HEK293 (cell line): ENCODE measurements at regions not wholly inside any gene's neighbourhood (a gene's known extent, or its start where the extent isn't known, plus 50 kb on each side); places are given as distances from the start of the nearest gene placed in this dataset.

Experiments used
- CTCF ChIA-PET: fragments of 350-600 bp; formaldehyde crosslinking; extraction: SDS; loops from one replicate; lab custom pipeline; 2021; ENCODE audit warnings: antibody characterized with exemption; lab: Yijun Ruan, JAX
- POLR2A ChIA-PET: fragments of 300-600 bp; formaldehyde crosslinking; extraction: SDS; loops from one replicate; lab custom pipeline; 2020; ENCODE audit warnings: antibody characterized with exemption, inconsistent platforms; lab: Yijun Ruan, JAX
- H3K27ac ChIP-seq: fragments of 200-500 bp; sonication (Bioruptor generic); 2 replicates; pipeline ENCODE4 v1.5.1; 2014; ENCODE audit warnings: low read depth, low read length, control low read depth, inconsistent platforms; ENCODE audit errors: extremely low read depth
- H3K36me3 ChIP-seq, 2 experiments: fragments of 200-500 bp in 1 of 2; sonication (Bioruptor generic) in 1 of 2; 1 replicate in 1 of 2; 2 replicates in 1 of 2; pipeline ENCODE4 v1.5.1; 2014 to 2017; ENCODE audit warnings: inconsistent platforms in 2 of 2, low read length in 2 of 2; ENCODE audit not compliant: control insufficient read depth in 2 of 2, insufficient read depth in 1 of 2
- H3K4me1 ChIP-seq: fragments of 200-500 bp; sonication (Bioruptor generic); 2 replicates; pipeline ENCODE4 v1.5.1; 2014; ENCODE audit warnings: mild to moderate bottlenecking, low read length, inconsistent platforms; ENCODE audit not compliant: control insufficient read depth, insufficient read depth
- H3K4me3 ChIP-seq: 2 replicates; pipeline ENCODE4 v1.5.1; 2011; ENCODE audit warnings: low read depth, mild to moderate bottlenecking, control low read depth, low read length, moderate library complexity
- H3K9me3 ChIP-seq: fragments of 200-500 bp; sonication (Bioruptor generic); 2 replicates; pipeline ENCODE4 v1.5.1; 2014; ENCODE audit warnings: low read depth, low read length, inconsistent platforms; ENCODE audit not compliant: control insufficient read depth, insufficient read depth
- ELK4 ChIP-seq: IDR thresholded peaks from 2 replicates; pipeline ENCODE4 v1.6.1; 2011; ENCODE audit warnings: mild to moderate bottlenecking, low read depth, low read length, borderline replicate concordance
- KLF10 ChIP-seq: fragments of 450-650 bp; IDR thresholded peaks from 2 replicates; pipeline ENCODE4 v1.5.1; 2018; ENCODE audit warnings: missing biosample characterization, mild to moderate bottlenecking, missing genetic modification characterization
- PRDM10 ChIP-seq: fragments of 450-650 bp; formaldehyde crosslinking; IDR thresholded peaks from 2 replicates; pipeline ENCODE4 v1.5.1; 2016; ENCODE audit warnings: missing biosample characterization, missing genetic modification characterization
- ZBTB11 ChIP-seq: fragments of 450-650 bp; formaldehyde crosslinking; conservative IDR thresholded peaks from 2 replicates; pipeline ENCODE4 v1.5.1; 2016; ENCODE audit warnings: low read depth, missing biosample characterization, missing genetic modification characterization
- ZNF112 ChIP-seq: fragments of 450-650 bp; formaldehyde crosslinking; IDR thresholded peaks from 2 replicates; pipeline ENCODE4 v1.5.0; 2017; ENCODE audit warnings: missing biosample characterization, missing genetic modification characterization
- ZNF138 ChIP-seq: fragments of 450-650 bp; formaldehyde crosslinking; IDR thresholded peaks from 2 replicates; pipeline ENCODE4 v1.5.1; 2016; ENCODE audit warnings: missing biosample characterization, missing genetic modification characterization, borderline replicate concordance
- ZNF157 ChIP-seq: fragments of 450-650 bp; formaldehyde crosslinking; IDR thresholded peaks from 2 replicates; pipeline ENCODE4 v1.5.1; 2016; ENCODE audit warnings: missing biosample characterization, missing genetic modification characterization
- ZNF221 ChIP-seq: fragments of 450-650 bp; formaldehyde crosslinking; IDR thresholded peaks from 2 replicates; pipeline ENCODE4 v1.5.1; 2017; ENCODE audit warnings: missing biosample characterization, missing genetic modification characterization, borderline replicate concordance
- ZNF248 ChIP-seq: fragments of 450-650 bp; formaldehyde crosslinking; IDR thresholded peaks from 2 replicates; pipeline ENCODE4 v1.5.1; 2017; ENCODE audit warnings: missing biosample characterization, missing genetic modification characterization
- ZNF26 ChIP-seq: fragments of 450-650 bp; formaldehyde crosslinking; IDR thresholded peaks from 2 replicates; pipeline ENCODE4 v1.5.1; 2016; ENCODE audit warnings: missing biosample characterization, missing genetic modification characterization
- ZNF280C ChIP-seq: fragments of 450-650 bp; formaldehyde crosslinking; IDR thresholded peaks from 2 replicates; pipeline ENCODE4 v1.5.1; 2016; ENCODE audit warnings: missing biosample characterization, missing genetic modification characterization
- ZNF335 ChIP-seq: fragments of 450-650 bp; formaldehyde crosslinking; conservative IDR thresholded peaks from 2 replicates; pipeline ENCODE4 v1.5.1; 2016; ENCODE audit warnings: missing biosample characterization, missing genetic modification characterization
- ZNF350 ChIP-seq: fragments of 450-650 bp; formaldehyde crosslinking; IDR thresholded peaks from 2 replicates; pipeline ENCODE4 v1.5.0; 2017; ENCODE audit warnings: missing biosample characterization, mild to moderate bottlenecking, missing genetic modification characterization
- ZNF426 ChIP-seq: fragments of 450-650 bp; formaldehyde crosslinking; IDR thresholded peaks from 2 replicates; pipeline ENCODE4 v1.5.1; 2017; ENCODE audit warnings: missing biosample characterization, missing genetic modification characterization, mild to moderate bottlenecking, inconsistent platforms, moderate library complexity
- ZNF501 ChIP-seq: fragments of 450-650 bp; formaldehyde crosslinking; IDR thresholded peaks from 2 replicates; pipeline ENCODE4 v1.5.1; 2016; ENCODE audit warnings: missing biosample characterization, missing genetic modification characterization
- ZNF510 ChIP-seq: fragments of 450-650 bp; formaldehyde crosslinking; IDR thresholded peaks from 2 replicates; pipeline ENCODE4 v1.5.1; 2018; ENCODE audit warnings: mild to moderate bottlenecking, missing genetic modification characterization, missing biosample characterization; ENCODE audit not compliant: insufficient replicate concordance
- ZNF558 ChIP-seq: fragments of 450-650 bp; formaldehyde crosslinking; IDR thresholded peaks from 2 replicates; pipeline ENCODE4 v1.5.1; 2016; ENCODE audit warnings: missing biosample characterization, missing genetic modification characterization
- ZNF629 ChIP-seq: fragments of 450-650 bp; formaldehyde crosslinking; IDR thresholded peaks from 2 replicates; pipeline ENCODE4 v1.5.1; 2017; ENCODE audit warnings: missing biosample characterization, missing genetic modification characterization
- ZNF777 ChIP-seq: fragments of 450-650 bp; formaldehyde crosslinking; IDR thresholded peaks from 2 replicates; pipeline ENCODE4 v1.5.1; 2017; ENCODE audit warnings: missing biosample characterization, missing genetic modification characterization, borderline replicate concordance

GRCh38 chr1:70552662-70553566, 141.8 kb downstream of the CTH start:
- Histone ChIP-seq H3K36me3 (no peaks in the 10 kb centered on the region), H3K4me1 (no peaks in the 10 kb centered on the region), H3K4me3 (no peak overlapping the region), H3K27ac (no peak overlapping the region), H3K9me3 (no peaks in the 10 kb centered on the region)
- TF ChIP-seq ZNF335 (no peak), ZNF777 (tag by site-specific recombination) (no peak), ZNF510 (tag by site-specific recombination) (no peak), ZNF280C (tag by site-specific recombination) (no peak), ELK4 (no peak), ZNF501 (tag by site-specific recombination) (no peak), ZNF157 (no peak), ZBTB11 (tag by site-specific recombination) (no peak)
- POLR2A ChIA-PET: no interaction called here
- CTCF ChIA-PET: no interaction called here

GRCh38 chr1:70553567-70553956, 142.5 kb downstream of the CTH start:
- POLR2A ChIA-PET: no interaction called here
- Histone ChIP-seq H3K36me3 (no peaks in the 10 kb centered on the region), H3K9me3 (no peaks in the 10 kb centered on the region), H3K27ac (no peak overlapping the region), H3K4me1 (no peaks in the 10 kb centered on the region)
- CTCF ChIA-PET: no interaction called here
- TF ChIP-seq KLF10 (tag by site-specific recombination) (no peak), ZNF138 (tag by site-specific recombination) (no peak), ZNF221 (tag by site-specific recombination) (no peak), ZNF426 (tag by site-specific recombination) (no peak), ZNF112 (no peak), ZNF26 (tag by site-specific recombination) (no peak), ZNF558 (tag by site-specific recombination) (no peak), ZNF629 (tag by site-specific recombination) (no peak), PRDM10 (tag by site-specific recombination) (no peak), ELK4 (no peak), ZNF248 (tag by site-specific recombination) (no peak), ZNF350 (tag by site-specific recombination) (no peak)
- TF ChIP-seq, all 188 proteins: peak for 0
- no peak overlapping the region for H3K4me3 ChIP-seq
